H1 (cell line): ENCODE measurements at regions not wholly inside any gene's neighbourhood (a gene's known extent, or its start where the extent isn't known, plus 50 kb on each side); places are given as distances from the start of the nearest gene placed in this dataset.

ENCODE experiments used
- CTCF ChIA-PET: fragments of 300-600 bp; sonication (Branson Sonifier 250); formaldehyde crosslinking; loops from one replicate; lab custom pipeline; 2021; ENCODE audit not compliant: partially characterized antibody; lab: Charles Lee
- POLR2A ChIA-PET: fragments of 300-600 bp; sonication (Branson Sonifier 250); formaldehyde crosslinking; loops from one replicate; lab custom pipeline; 2021; ENCODE audit warnings: inconsistent platforms; ENCODE audit not compliant: partially characterized antibody; lab: Charles Lee
- DNase-seq, 2 experiments: peaks; one replicate each; pipeline versions ENCODE4 v3.0.0 to v3.0.0-alpha.2; 2010 to 2022; ENCODE audit warnings: low spot score in 2 of 2, low read depth in 1 of 2, mixed read lengths in 1 of 2
- FAIRE-seq: peaks from 2 replicates; lab custom pipeline; 2011; peaks lifted over from hg19 to GRCh38; lab: Jason Lieb, UNC
- H2AFZ ChIP-seq: 2 replicates; pipeline ENCODE4 v1.8.1; 2012; ENCODE audit warnings: low read length, inconsistent platforms
- H2AK5ac ChIP-seq: 2 replicates; pipeline ENCODE4 v1.6.1; 2013; ENCODE audit warnings: low read depth, low read length
- H2BK120ac ChIP-seq: replicated peaks from 2 replicates; pipeline ENCODE3; 2013; ENCODE audit warnings: low read depth, low read length, inconsistent platforms
- H2BK12ac ChIP-seq: 2 replicates; pipeline ENCODE4 v1.6.1; 2013; ENCODE audit warnings: low read depth, low read length
- H2BK15ac ChIP-seq: 2 replicates; pipeline ENCODE4 v1.6.1; 2013; ENCODE audit warnings: low read length
- H2BK20ac ChIP-seq: 2 replicates; pipeline ENCODE4 v1.6.1; 2013; ENCODE audit warnings: low read length
- H2BK5ac ChIP-seq: 2 replicates; pipeline ENCODE4 v1.6.1; 2013; ENCODE audit warnings: low read depth, low read length
- H3K14ac ChIP-seq: 2 replicates; pipeline ENCODE4 v1.6.1; 2013; ENCODE audit warnings: inconsistent platforms; ENCODE audit not compliant: insufficient read length
- H3K18ac ChIP-seq: 2 replicates; pipeline ENCODE4 v1.6.1; 2013; ENCODE audit warnings: low read length; ENCODE audit errors: extremely low read depth
- H3K23ac ChIP-seq: 2 replicates; pipeline ENCODE4 v1.6.1; 2013; ENCODE audit warnings: inconsistent platforms; ENCODE audit not compliant: insufficient read length
- H3K23me2 ChIP-seq: 2 replicates; pipeline ENCODE4 v1.6.1; 2013; ENCODE audit warnings: low read depth, low read length
- H3K27ac ChIP-seq: 2 replicates; pipeline ENCODE4 v1.6.1; 2011; ENCODE audit warnings: low read depth, low read length, inconsistent platforms
- H3K27me3 ChIP-seq, 4 experiments: replicated peaks in 1 of 4; 1 replicate in 1 of 4; 2 replicates in 3 of 4; pipeline versions ENCODE4 v1.6.1 to v1.8.1; 2011 to 2013; ENCODE audit warnings: low read length in 3 of 4, mild to moderate bottlenecking in 3 of 4, inconsistent platforms in 2 of 4, mixed read lengths in 2 of 4, moderate library complexity in 1 of 4; ENCODE audit not compliant: control insufficient read depth in 3 of 4, insufficient read depth in 3 of 4; ENCODE audit errors: extremely low read depth in 1 of 4
- H3K36me3 ChIP-seq, 4 experiments: 2 replicates each; pipeline versions ENCODE4 v1.6.1 to v1.8.1; 2011 to 2013; ENCODE audit warnings: mild to moderate bottlenecking in 4 of 4, low read length in 3 of 4, moderate library complexity in 2 of 4, control low read depth in 1 of 4, inconsistent platforms in 1 of 4; ENCODE audit not compliant: insufficient read depth in 4 of 4, control insufficient read depth in 2 of 4
- H3K4ac ChIP-seq: replicated peaks from 2 replicates; pipeline ENCODE3; 2013; ENCODE audit warnings: low read length, low read depth, mixed read lengths, inconsistent platforms; ENCODE audit not compliant: insufficient read length
- H3K4me1 ChIP-seq, 4 experiments: replicated peaks in 1 of 4; 1 replicate in 1 of 4; 2 replicates in 3 of 4; pipeline versions ENCODE4 v1.6.1 to v1.8.1; 2011 to 2013; ENCODE audit warnings: low read length in 3 of 4, inconsistent platforms in 2 of 4, mixed read lengths in 1 of 4; ENCODE audit not compliant: insufficient read depth in 4 of 4, control insufficient read depth in 3 of 4
- H3K4me2 ChIP-seq, 2 experiments: 2 replicates each; pipeline versions ENCODE4 v1.6.1 to v1.8.1; 2011 to 2013; ENCODE audit warnings: low read depth in 2 of 2, low read length in 2 of 2, control low read depth in 1 of 2, inconsistent platforms in 1 of 2, mild to moderate bottlenecking in 1 of 2; ENCODE audit not compliant: insufficient read depth in 1 of 2
- H3K4me3 ChIP-seq, 4 experiments: fragments of 200-600, 300-600 bp in 1 of 4; sonication (generic), shearing (Covaris generic), sonication (Bioruptor Twin) in 1 of 4; 2 replicates each; pipeline versions ENCODE4 v1.5.1 to v1.8.1; 2011 to 2016; ENCODE audit warnings: low read length in 4 of 4, low read depth in 3 of 4, control low read depth in 2 of 4, inconsistent platforms in 2 of 4, mild to moderate bottlenecking in 2 of 4, mixed read lengths in 1 of 4, moderate library complexity in 1 of 4; ENCODE audit not compliant: insufficient read depth in 2 of 4; ENCODE audit errors: extremely low read depth in 1 of 4
- H3K56ac ChIP-seq: replicated peaks from 2 replicates; pipeline ENCODE3; 2013; ENCODE audit warnings: low read depth, mild to moderate bottlenecking, mixed read lengths, low read length, inconsistent platforms; ENCODE audit not compliant: insufficient read length
- H3K79me1 ChIP-seq: 2 replicates; pipeline ENCODE4 v1.6.1; 2013; ENCODE audit warnings: low read depth, low read length, control low read depth
- H3K79me2 ChIP-seq, 2 experiments: 2 replicates each; pipeline versions ENCODE4 v1.6.1 to v1.8.1; 2012 to 2013; ENCODE audit warnings: low read length in 2 of 2, mild to moderate bottlenecking in 2 of 2, inconsistent platforms in 1 of 2; ENCODE audit not compliant: insufficient read depth in 2 of 2, control insufficient read depth in 1 of 2
- H3K9ac ChIP-seq, 4 experiments: replicated peaks in 1 of 4; 1 replicate in 1 of 4; 2 replicates in 3 of 4; pipeline versions ENCODE4 v1.6.1 to v1.8.1; 2011 to 2013; ENCODE audit warnings: low read depth in 3 of 4, low read length in 3 of 4, control low read depth in 2 of 4, mild to moderate bottlenecking in 2 of 4, moderate library complexity in 2 of 4, inconsistent platforms in 1 of 4; ENCODE audit errors: extremely low read depth in 1 of 4
- H3K9me3 ChIP-seq, 2 experiments: 2 replicates each; pipeline versions ENCODE4 v1.6.1 to v1.8.1; 2012 to 2013; ENCODE audit warnings: mild to moderate bottlenecking in 2 of 2, moderate library complexity in 2 of 2, control low read depth in 1 of 2, inconsistent platforms in 1 of 2, low read depth in 1 of 2, low read length in 1 of 2, mixed read lengths in 1 of 2; ENCODE audit not compliant: insufficient read depth in 2 of 2
- H4K20me1 ChIP-seq, 2 experiments: replicated peaks in 1 of 2; 2 replicates each; pipeline versions ENCODE3 to v1.8.1; 2011 to 2013; ENCODE audit warnings: inconsistent platforms in 2 of 2, low read length in 2 of 2, mild to moderate bottlenecking in 1 of 2; ENCODE audit not compliant: insufficient read depth in 2 of 2, control insufficient read depth in 1 of 2
- H4K5ac ChIP-seq: 2 replicates; pipeline ENCODE4 v1.6.1; 2013; ENCODE audit warnings: low read length, low read depth, mixed read lengths, inconsistent platforms; ENCODE audit not compliant: insufficient read length
- H4K8ac ChIP-seq: 2 replicates; pipeline ENCODE4 v1.8.0; 2013; ENCODE audit warnings: mild to moderate bottlenecking, moderate library complexity, low read length, inconsistent platforms; ENCODE audit not compliant: insufficient read depth; ENCODE audit errors: extremely low read depth
- H4K91ac ChIP-seq: replicated peaks from 2 replicates; pipeline ENCODE3; 2013; ENCODE audit warnings: low read length, mixed read lengths, inconsistent platforms; ENCODE audit not compliant: insufficient read length
- ASH2L ChIP-seq: fragments of 200-600, 300-600 bp; sonication (generic); IDR thresholded peaks from one replicate; pipeline ENCODE4 v1.7.1; 2017; ENCODE audit warnings: low read length
- CBX8 ChIP-seq: fragments of 300-800, 300-1000 bp; sonication (generic); IDR thresholded peaks from 2 replicates; pipeline ENCODE4 v1.7.1; 2016; ENCODE audit warnings: low read depth, low read length, borderline replicate concordance
- CEBPB ChIP-seq: IDR thresholded peaks from 2 replicates; pipeline ENCODE4 v1.6.1; 2012; ENCODE audit warnings: low read depth, low read length
- CHD1 ChIP-seq: IDR thresholded peaks from 2 replicates; pipeline ENCODE4 v1.6.1; 2012; ENCODE audit warnings: low read depth, low read length, improper control_type of control experiment
- GTF2F1 ChIP-seq: IDR thresholded peaks from 2 replicates; pipeline ENCODE4 v1.6.1; 2012; ENCODE audit warnings: low read depth, low read length, improper control_type of control experiment, borderline replicate concordance
- KDM1A ChIP-seq: fragments of 200-600, 300-600 bp; sonication (generic); IDR thresholded peaks from 2 replicates; pipeline ENCODE4 v1.7.1; 2016; ENCODE audit warnings: mild to moderate bottlenecking, low read length, borderline replicate concordance
- NRF1 ChIP-seq: IDR thresholded peaks from 2 replicates; pipeline ENCODE4 v1.6.1; 2011; ENCODE audit warnings: mild to moderate bottlenecking, low read depth, low read length, improper control_type of control experiment
- SIN3A ChIP-seq, 2 experiments: IDR thresholded peaks in 1 of 2; conservative IDR thresholded peaks in 1 of 2; 2 replicates each; pipeline ENCODE4 v1.6.1; 2011 to 2012; ENCODE audit warnings: low read length in 2 of 2, improper control_type of control experiment in 1 of 2, low read depth in 1 of 2, mild to moderate bottlenecking in 1 of 2
- SIRT6 ChIP-seq: IDR thresholded peaks from one replicate; pipeline ENCODE4 v1.7.1; 2012; ENCODE audit warnings: low read length, inconsistent platforms
- SP2 ChIP-seq: IDR thresholded peaks from 2 replicates; pipeline ENCODE4 v1.6.1; 2012; ENCODE audit warnings: mild to moderate bottlenecking, low read length, inconsistent platforms
- SP4 ChIP-seq: IDR thresholded peaks from 2 replicates; pipeline ENCODE4 v1.6.1; 2012; ENCODE audit warnings: low read length, inconsistent platforms
- TAF7 ChIP-seq: optimal IDR thresholded peaks from 2 replicates; pipeline ENCODE3; 2011; ENCODE audit warnings: low read depth, mild to moderate bottlenecking, inconsistent platforms, low read length, moderate library complexity, borderline replicate concordance
- WGBS, 2 experiments: shearing (Covaris generic) in 1 of 2; methylation state at CpG; one replicate each; pipeline versions ENCODE4 v1.1.6 to v1.1.7; 2013 to 2015; ENCODE audit warnings: low lambda C conversion rate in 2 of 2, mixed read lengths in 2 of 2, inconsistent platforms in 1 of 2, low coverage in 1 of 2, missing lambda C conversion rate in 1 of 2; ENCODE audit not compliant: insufficient replicate concordance in 2 of 2, insufficient coverage in 1 of 2, insufficient read length in 1 of 2; ENCODE audit errors: extremely low coverage in 1 of 2, missing lambda C conversion rate in 1 of 2; 5-methylcytosine and 5-hydroxymethylcytosine counted together

DNA sequence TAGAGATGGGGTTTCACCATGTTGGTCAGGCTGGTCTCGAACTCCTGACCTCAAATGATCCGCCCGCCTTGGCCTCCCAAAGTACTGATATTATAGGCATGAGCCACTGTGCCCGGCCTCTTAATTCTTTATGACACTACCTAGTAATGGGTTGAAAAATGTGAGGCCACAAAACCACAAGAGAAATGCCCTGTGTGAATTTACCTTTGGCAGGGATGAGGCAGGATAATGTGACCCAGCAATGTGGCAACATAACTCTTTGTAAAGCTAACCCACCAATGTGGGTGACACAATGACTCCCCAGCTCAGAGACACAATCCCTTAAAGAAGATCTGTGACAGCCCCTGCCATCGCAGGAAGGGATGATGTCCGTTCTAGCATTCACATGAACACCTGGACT is 533.1 kb downstream of the KLF5 start:
- H3K9me3 ChIP-seq = no peaks in the 10 kb centered on the region
- no peak overlapping the region for H3K56ac ChIP-seq
- H3K9ac ChIP-seq = no peak overlapping the region
- no peak overlapping the region for H4K91ac ChIP-seq
- H2BK12ac ChIP-seq = no peak overlapping the region
- ChIA-PET POLR2A (no interaction called here), CTCF (no interaction called here)
- no peak overlapping the region for H3K4me2 ChIP-seq
- H4K5ac ChIP-seq = no peak overlapping the region
- H3K14ac ChIP-seq = no peak overlapping the region
- H2BK5ac ChIP-seq = no peak overlapping the region
- no peak overlapping the region for H2BK120ac ChIP-seq
- H3K4ac ChIP-seq = no peak overlapping the region
- no peak for DNase-seq
- H4K8ac ChIP-seq = no peak overlapping the region
- H2BK15ac ChIP-seq = no peak overlapping the region
- H3K4me3 ChIP-seq = no peak overlapping the region
- WGBS, 2 experiments = 99% methylated on average over 6 of the region's 6 CpGs; no CpG with 5 or more reads in 1 of the 2 experiments
- H3K27ac ChIP-seq = no peak overlapping the region
- no peaks in the 10 kb centered on the region for H3K79me1 ChIP-seq
- no peaks in the 10 kb centered on the region for H3K23me2 ChIP-seq
- no peak overlapping the region for H3K23ac ChIP-seq
- H3K18ac ChIP-seq = no peak overlapping the region
- no peaks in the 10 kb centered on the region for H3K4me1 ChIP-seq
- H3K36me3 ChIP-seq = no peaks in the 10 kb centered on the region
- no peak for FAIRE-seq
- no peaks in the 10 kb centered on the region for H4K20me1 ChIP-seq
- H3K27me3 ChIP-seq = no peaks in the 10 kb centered on the region
- no peak overlapping the region for H2AK5ac ChIP-seq
- H2BK20ac ChIP-seq = no peak overlapping the region
- no peak for TF ChIP-seq SIN3A (conservative IDR thresholded peaks at IDR 0.05 in 1 of 2, IDR thresholded peaks at IDR 0.05 in 1 of 2; ENCODE audit: low read depth in 1 of 2, low read length in 2 of 2)
- no peak for TF ChIP-seq SP4
- no peak for TF ChIP-seq NRF1
- no peak for TF ChIP-seq CBX8
- TF ChIP-seq CHD1 = no peak
- TF ChIP-seq ASH2L = no peak
- TF ChIP-seq CEBPB = no peak
- no peak for TF ChIP-seq KDM1A
- TF ChIP-seq TAF7 = no peak
- TF ChIP-seq GTF2F1 = no peak
- no peak for TF ChIP-seq SIRT6
- TF ChIP-seq SP2 = no peak
- H2AFZ ChIP-seq = no peak overlapping the region
- H3K79me2 ChIP-seq = no peaks in the 10 kb centered on the region
